Inflammatory macrophage treated with lipopolysaccharide for 1 hour (primary cell): ENCODE measurements at regions not wholly inside any gene's neighbourhood (a gene's known extent, or its start where the extent isn't known, plus 50 kb on each side); places are given as distances from the start of the nearest gene placed in this dataset.

ENCODE experiments used
- DNase-seq, 2 donors: peaks; one replicate each; pipeline ENCODE4 v3.0.0-alpha.2; 2020 to 2022

DNA sequence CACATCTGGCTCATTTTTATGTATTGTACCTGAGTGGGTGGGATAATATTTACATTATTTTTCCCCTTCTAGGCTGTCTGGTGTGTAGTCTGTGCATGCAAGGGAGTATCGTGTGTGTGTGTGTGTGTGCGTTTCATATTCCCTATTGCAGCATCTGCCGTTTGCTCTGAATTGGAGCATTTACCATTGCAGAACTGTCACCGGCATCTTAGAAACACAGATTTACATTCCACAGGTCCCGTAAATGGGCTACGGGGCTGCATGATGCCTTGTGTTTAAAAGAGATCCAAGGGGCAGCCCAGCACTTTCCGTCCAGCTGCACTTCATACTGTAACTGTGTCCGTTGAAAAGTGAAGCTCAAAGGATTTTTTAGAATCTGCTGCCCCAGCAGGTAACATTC is 167.1 kb upstream of the KIAA1217 start:
- DNase-seq, result no peak

DNA sequence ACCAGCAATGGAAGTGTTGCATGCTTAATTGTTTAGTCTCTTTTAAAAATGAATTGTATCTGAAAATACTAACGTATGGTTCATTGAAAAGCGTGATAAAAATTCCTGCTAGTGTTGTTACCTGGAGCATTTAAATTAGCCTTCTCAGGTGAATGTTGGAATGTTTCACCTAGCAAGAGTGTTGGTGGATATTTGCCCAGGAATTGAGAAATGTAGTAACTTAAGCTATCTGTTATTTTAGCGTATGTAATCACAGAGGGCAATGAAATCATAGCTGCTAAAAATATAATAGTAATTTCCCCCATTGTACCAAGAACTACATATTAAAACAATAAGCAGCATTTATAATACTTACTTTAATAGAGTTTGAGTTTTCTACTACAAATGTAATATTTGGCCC is 166.1 kb upstream of the KIAA1217 start:
- DNase-seq, result no peak

DNA sequence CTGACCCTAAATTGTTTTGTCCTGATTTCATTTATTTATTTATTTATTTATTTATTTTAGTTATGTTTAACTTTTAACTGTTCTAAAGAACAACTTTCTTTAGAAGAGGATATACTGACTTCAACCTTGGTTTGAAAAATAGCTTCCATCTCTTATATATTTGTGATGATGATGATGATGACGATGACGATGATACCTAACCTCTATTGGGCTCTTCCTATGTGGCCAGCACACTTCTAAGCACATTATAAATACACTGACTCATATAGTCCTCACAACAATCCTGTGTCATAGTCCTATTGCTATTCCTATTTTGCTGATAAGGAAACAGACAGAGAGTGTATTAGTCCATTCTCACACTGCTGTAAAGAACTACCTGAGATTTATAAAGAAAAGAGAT is 162.9 kb upstream of the KIAA1217 start:
- no peak for DNase-seq

DNA sequence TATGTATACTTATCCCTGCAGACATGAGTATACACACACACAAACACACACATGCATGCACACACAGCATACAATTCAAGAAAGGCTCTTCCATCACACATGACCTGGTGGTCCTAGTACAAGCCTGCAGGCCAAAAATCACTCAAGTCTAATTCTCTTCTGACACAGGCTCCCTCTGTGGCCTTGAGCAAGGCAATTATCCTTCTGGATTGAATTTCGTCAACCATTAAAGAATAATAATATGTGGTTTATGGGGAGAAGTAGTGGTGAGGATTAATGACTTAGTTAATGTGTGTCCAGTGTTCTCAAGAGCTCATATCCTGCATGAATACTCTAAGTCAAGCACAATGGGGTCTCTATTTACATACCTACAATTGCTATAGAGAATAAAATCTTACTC is 161.8 kb upstream of the KIAA1217 start:
- DNase-seq, result no peak

DNA sequence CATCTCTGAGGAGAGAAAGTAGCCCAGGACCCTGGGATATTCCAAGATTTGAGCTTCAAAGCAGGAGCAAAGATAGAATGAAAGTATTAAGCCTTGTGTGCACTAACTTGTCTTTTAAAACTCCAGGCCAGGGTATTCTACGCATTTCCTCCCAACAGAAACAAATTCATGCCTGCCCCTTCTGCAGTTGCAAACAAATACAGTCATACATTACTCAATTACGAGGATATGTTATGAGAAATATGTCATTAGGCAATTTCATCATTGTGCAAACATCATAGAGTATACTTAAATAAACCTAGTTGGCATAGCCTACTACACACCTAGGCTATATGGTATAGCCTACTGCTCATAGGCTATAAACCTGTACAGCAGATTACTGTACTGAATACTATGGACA is 154.5 kb upstream of the KIAA1217 start:
- DNase-seq, result no peak

DNA sequence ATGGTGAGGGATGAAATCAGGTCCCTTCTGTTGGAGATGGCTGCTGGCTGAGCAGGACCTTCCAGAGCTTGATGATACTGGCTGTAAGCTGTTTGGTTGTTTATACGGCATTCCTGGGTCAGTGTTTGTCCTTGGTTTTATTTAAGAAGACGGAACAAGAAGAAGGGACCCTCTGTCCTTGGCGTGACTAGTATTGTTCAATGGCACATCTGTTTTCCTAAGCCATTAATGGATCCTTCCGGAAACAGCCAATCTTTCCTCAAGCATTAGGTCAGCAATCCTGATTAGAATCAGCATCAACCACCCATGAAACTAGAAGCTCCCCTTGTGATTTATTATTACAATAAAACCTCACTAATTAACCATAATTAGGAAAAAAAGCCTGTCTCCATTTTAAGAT is 128.7 kb upstream of the KIAA1217 start:
- no peak for DNase-seq

DNA sequence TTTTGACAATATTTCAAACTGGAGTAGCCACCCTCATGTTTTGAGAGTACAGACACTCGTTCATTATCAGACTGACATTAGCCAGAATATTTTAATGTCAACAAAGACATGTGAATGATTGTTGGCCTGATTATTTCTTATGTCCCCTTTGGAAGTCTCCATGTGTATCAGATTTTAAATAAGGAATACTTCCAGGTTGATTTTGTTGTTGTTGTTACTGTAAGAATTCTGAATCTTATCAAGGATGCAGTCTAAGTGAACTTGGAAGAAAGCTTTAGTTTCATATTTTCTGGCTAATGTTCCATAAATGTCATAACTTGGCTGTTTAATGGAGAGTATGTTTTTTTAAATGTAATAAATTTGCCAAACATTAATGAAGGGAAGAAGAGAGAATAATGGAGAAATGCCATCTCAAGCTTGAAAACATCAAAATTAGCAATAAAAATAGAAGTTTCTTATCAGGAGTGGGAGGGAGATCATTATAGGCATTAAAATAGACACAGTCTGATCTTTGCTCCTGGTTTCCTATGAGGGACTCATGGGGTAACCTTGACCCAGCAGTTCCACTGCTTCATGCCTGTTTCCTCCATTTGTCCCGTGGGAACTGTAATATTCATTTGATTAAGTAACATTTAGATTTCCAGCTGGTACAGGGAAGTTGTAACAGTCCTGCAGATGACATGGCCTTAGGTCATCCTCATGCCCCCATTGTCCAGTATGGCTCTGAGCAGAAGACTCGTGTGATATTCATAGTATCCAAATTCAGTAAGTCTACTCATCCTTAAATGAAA is 122.4 kb upstream of the KIAA1217 start:
- no peak for DNase-seq

DNA sequence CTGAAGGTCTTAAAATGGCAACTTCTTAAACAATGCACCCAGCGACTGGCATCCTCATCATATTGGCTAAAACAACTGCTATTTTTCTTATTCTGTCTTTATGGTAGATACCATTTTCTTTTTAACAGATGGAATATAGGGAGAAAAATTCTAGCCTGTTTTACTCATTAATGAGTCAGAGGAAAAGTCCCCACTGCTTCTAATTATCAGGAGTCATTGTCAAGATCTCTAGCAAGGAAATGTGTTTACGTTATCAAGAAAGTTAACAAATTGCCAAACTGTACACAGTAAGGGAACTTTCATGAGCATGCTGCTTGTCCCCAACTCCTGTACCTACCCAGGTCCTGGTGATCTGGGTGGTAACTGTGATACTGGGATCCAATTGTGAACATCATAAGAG is 117.7 kb upstream of the KIAA1217 start:
- no peak for DNase-seq

DNA sequence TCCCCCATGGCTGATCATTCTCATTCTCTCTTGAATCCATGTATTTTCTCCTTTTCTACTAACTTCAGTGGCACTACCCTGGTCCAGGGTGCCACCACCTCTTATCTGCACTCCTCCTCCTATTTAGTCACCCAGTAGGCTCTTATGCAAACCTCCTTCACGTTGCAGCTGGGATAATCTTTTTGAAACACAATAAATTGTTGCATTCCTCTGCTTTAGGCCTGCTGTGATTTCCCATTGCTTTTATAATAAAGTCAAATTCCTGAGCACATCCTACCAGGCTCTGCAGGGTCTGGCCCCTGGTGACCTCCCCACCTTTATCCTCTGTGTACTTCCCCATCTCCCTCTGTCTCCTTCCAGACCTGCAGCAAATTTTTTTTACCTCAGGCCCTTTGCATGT is 112.7 kb upstream of the KIAA1217 start:
- DNase-seq, result no peak

DNA sequence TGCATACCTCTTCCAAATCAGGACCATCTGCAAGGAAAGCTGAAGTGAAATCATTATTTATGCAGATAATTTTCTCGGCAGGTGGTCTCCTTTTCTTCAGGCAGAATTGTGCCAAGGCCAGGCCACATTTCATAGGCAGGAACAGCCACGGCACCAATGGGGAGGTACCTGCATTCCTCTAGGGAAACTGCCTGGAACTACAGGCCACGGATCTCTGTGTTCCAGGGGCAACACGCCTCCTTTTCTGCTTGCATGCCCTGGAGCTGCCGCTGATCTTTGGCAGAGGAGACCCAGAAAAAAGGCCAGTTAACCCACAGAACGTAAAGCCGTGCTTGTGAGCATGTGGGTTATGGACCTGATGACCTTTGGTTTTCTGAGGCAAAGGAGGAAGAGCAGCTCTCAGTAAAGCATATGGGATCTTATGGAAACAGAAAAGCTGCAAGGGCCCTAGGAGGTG is 111.2 kb upstream of the KIAA1217 start:
- DNase-seq, result no peak

DNA sequence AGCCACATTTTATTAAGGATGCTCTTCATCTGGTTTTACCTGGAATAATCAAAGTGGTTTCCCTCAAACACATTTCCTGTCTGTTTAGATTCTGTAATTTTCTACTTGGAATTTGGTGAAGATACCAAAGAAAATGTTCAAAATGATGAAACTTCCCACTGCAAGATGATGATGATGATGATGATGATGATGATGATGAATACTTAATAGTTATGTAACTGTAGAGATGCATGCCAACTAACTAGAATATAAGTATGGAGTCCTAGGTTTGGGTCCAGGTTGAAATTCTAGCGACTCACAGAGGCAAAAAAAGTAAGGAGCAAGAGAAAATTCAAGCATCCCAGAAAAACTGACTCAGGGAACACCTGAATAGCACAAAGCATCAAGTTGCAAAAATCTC is 104.0 kb upstream of the KIAA1217 start:
- no peak for DNase-seq

DNA sequence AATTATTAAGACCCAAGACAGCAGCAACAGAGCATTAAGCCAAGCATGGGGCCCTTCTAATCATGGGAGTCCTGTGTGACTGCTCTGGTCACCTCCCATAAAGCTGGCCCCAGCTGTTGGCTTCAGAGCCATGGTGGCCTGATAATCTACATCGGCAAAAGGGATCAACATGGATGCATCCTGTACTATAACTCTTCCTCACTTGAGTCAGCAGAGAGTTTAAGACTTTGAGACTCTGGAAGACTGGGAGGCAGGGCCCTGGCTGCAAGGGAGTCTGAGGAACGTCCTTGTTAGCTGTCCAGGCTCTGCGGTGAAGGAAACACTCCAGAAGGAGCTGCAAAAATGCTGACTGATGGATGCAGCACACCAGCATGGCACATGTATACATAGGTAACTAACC is 95.0 kb upstream of the KIAA1217 start:
- DNase-seq, result no peak

DNA sequence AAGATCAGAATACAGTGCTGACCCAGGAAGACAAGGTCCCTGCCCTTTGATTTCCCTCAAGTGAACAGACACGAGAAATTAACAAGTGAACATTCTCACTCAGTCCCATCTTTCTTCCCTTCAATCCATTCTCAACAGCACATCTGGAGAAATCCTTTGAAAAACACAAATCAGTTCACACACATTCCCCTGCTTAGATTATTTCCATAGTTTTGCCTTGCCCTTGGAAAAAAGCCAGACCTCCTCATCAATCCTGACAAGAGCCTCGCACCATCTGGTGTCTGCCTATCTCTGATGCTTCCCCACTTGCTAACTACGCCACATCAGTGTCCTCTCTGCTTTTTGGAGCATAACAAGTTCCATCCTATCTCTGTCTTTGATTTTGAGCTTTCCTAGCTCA is 94.4 kb upstream of the KIAA1217 start:
- DNase-seq, result no peak

DNA sequence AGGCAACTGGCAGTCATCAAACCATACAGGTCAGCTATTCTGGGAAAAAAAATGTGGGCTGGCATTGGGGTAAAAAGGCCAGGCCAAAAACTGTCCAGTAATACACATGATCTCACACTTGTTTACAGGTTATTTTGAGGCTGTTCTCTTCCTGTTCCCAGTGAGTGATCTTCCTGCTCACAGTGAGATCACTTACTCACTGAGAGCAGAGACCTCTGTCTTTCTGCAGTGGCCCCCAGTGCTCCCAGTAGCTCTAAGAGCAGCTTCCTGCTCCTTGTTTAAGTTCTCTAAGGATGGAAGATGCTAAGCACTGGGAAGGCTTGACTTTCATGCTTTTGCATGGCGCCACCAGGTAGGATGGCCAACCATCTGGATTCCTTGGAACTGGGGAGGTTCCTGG is 93.5 kb upstream of the KIAA1217 start:
- DNase-seq, result no peak

DNA sequence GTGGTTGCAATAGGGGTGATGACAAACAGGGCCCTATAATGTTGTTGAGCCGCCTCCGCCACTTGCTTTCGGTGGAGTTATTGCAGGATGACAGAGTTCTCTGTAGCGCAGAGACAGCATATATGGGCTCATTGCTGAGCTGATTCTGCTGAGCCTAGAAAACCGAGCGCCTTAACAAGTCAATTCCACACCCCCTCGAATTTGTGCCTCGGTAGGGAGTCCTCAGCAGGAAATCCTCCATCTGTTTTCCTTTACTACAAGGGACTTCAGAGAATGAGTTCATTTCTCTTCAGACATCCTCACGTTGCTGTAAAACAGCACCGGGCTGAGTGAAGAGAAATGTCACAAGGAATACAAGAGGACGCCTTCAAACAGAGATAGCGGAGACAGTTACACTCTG is 90.7 kb upstream of the KIAA1217 start:
- no peak for DNase-seq

DNA sequence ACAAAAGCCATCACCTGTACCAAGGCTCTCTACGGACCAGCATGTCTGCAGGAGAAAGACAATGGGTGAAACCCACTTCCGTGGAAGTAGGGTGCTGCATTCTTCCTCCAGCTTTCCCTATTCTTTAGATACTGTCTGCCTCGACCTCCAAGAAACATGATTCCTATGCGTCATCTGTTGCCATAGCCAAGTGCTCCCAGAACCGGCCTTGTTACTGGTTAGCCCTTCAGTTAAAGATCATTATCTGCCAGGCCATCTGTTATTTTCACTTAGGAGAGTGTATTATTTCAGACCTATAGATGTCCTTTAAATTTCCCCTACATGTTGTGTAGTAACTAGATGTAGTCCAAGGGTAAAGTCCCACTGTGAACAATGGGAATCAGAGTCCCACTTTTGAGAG is 89.0 kb upstream of the KIAA1217 start:
- no peak for DNase-seq

DNA sequence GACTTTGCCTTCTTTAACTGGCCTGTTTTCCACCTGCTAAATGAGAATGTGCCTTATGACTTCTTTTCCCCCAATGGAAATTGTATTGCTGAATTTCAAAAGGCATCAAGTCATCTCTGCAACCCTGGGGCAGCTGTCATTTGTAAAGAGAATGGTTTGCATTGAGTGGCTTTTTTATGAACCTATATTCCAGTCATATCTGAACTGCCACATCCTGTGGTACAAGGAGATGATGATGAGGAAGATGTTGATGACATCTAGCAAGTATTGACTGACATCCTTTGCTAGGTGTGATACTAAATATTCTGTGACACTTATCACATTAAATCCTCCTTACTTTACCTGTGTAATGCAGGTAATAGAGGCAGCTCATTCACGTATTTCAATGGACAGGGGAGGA is 88.3 kb upstream of the KIAA1217 start:
- no peak for DNase-seq

DNA sequence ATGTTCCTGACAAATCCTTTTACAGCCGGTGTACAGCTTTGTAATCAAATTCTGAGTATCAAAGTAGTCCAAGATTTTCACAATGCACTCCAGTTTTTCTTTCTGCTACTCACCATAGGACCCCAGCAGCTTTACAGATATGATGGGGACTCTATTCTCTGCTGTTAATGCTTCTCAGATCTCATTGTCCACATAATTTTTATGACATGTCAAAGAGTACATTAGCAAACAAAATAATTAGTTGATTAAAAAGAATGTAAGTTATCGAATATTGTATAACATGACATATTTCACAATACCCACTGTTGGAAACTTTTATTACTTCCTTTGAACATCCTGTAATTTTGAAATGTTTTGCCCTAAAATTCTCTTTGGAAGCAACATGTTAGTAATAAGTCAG is 81.4 kb upstream of the KIAA1217 start:
- DNase-seq, result no peak

DNA sequence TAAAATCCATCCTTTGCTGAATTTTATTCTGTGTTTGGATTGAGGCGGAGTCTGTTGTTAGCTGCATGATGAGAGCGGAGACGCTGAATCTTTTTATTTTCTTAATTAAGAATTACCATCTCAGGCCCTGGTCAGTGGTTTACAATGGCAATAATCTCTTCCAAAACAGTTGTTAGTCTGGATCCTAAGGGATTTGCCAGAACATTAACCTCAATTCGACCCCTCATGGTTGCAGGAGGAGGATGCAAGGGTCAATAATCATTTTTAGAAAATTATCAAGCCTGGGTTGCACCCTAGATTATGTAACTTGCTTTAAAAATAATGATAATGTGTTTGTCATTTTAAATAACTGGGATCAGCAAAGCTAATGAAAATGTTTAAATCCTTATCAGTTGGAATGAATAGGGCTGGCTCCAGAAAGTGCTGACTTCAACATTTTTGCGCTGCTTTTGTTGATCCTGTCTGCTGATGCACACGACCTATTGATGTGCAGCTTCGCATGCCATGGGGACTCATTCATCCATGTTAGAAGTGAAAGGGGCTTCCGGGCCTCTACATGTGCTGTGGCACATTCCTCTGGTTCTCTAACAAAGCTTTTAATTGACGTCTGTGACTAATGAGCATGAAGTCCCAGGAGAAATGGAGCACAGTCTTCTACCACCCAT is 80.7 kb upstream of the KIAA1217 start:
- no peak for DNase-seq

DNA sequence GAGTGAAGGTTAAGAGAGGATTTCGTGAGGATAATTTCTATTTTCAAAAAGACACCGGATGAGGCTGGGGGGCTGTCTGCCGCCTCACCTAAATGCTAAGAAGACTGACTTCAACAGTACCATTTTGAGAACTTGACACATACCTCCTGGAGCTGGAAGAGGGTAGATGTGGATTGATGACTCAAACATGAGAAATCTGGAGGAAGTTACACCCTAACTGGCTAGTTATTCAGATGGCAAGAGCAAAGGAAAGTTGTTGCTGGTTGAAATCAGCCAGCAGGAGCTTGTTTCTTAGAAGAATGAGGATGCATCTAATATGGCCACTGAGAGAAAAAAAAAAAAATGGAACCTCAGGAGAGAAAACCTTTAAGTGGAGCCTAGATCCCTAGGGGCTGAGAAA is 76.2 kb upstream of the KIAA1217 start:
- no peak for DNase-seq

DNA sequence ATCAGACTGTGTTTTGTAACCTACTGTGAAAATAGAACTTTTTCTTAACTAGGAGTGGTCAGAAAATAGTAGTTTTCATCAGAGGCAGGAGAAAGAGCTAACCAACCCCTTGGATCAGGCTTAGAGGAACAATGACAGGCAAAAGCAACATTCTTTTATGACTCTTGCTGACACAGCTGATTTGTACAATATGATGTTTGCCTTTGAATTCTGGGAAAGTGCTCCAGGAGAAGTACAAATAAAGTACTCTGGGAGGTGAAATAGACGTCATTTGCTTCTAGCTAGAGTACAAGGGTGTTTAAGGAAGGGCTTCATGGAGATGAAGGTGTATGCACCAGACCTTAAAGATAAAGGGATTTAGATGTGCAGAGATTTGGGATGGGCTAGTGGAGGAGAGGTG is 75.1 kb upstream of the KIAA1217 start:
- no peak for DNase-seq

DNA sequence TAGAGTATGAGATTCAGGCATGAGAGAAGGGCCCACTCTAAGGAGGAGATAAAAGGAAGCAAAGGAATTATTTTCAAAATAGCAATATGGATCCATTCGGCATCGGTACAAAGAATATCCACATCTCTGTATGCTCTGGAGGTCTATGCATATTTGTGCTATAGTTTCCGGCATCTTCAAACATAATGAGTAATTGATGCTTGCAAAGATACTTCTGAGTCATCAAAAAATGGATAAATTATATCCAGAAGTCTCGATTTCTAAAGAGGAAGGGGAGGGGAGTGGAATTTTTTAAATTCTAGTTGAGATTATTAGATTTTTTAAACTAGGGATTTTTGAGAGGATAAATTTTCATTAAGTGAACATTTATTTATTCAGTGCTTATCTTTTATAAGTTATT is 72.9 kb upstream of the KIAA1217 start:
- no peak for DNase-seq

DNA sequence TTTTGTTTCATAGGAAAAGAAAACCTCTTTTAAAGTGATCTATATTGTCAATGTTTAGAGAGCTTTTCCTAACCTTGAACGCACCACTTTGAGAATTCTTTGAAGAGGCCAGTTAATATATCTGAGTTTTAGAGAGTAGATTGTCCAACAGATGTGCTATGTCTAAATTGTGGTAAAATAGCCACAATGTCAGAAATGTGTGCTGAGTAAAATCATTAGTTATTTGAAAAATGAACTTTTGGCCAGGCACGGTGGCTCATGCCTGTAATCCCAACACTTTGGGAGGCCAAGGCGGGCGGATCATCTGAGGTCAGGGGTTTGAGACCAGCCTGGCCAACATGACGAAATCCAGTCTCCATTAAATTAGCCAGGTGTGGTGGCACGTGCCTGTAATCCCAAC is 61.6 kb upstream of the KIAA1217 start:
- DNase-seq, result no peak

DNA sequence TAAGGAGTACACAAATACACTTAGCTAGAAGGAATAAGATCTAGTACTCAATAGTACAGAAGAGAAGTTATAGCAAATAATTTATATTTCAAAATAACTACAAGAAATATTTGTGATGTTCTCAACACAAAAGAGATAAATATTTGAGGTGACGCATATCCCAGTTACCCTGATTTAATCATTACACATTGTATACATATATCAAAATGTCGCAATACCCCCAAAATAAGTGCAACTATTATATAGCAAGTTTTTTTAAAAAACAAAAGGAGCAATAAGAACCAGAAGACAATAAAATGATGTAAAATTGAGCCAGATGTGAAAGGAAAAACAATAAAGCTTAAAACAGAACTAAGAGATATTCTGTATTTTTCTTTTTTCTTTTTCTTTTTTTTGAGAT is 59.3 kb upstream of the KIAA1217 start:
- no peak for DNase-seq

DNA sequence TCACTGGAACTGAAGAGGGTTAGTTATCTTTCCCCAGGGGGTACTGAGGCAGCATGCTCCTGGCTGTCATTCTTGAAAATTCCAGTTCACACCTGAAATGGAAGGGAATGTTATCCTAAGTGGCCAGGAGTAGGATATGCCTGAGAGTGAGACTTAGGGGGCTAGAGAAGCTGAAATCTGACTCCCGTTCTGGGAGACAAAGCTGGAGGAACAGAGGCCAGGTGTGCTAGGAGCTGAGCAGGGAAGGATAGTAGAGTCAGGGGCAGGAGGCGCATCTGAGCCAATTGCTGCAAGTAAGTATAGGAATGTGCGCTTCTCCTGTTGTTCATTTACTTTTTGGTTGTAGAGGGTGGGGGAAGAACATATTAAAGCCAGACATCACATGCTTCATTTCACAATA is 58.1 kb upstream of the KIAA1217 start:
- no peak for DNase-seq
